DOHH2 (cell line): ENCODE measurements at regions not wholly inside any gene's neighbourhood (a gene's known extent, or its start where the extent isn't known, plus 50 kb on each side); places are given as distances from the start of the nearest gene placed in this dataset.

Source experiments
- CTCF ChIP-seq: fragments of 200-600 bp; sonication (generic); IDR thresholded peaks from one replicate; pipeline ENCODE4 v1.5.1; 2014; ENCODE audit warnings: antibody characterized with exemption, mild to moderate bottlenecking, low read depth, low read length; ENCODE audit not compliant: poor library complexity, severe bottlenecking
- EZH2phosphoT487 ChIP-seq: fragments of 200-600 bp; sonication (generic); IDR thresholded peaks from 2 replicates; pipeline ENCODE4 v1.6.1; 2017; ENCODE audit warnings: borderline replicate concordance, mild to moderate bottlenecking, antibody characterized with exemption, low read length, moderate library complexity, mixed read lengths

GRCh38 chr3:96200897-96201296 is 613.5 kb upstream of the EPHA6 start:
- TF ChIP-seq EZH2phosphoT487 = no peak
- TF ChIP-seq CTCF = no peak
